HG03108 (cell line): ENCODE measurements at regions not wholly inside any gene's neighbourhood (a gene's known extent, or its start where the extent isn't known, plus 50 kb on each side); places are given as distances from the start of the nearest gene placed in this dataset.

Source experiments
- ATAC-seq: cut with Tn5 transposase; IDR thresholded peaks from one replicate; pipeline ENCODE4 v1.9.1; 2021; ENCODE audit warnings: moderate library complexity; ENCODE audit not compliant: unreplicated experiment

DNA sequence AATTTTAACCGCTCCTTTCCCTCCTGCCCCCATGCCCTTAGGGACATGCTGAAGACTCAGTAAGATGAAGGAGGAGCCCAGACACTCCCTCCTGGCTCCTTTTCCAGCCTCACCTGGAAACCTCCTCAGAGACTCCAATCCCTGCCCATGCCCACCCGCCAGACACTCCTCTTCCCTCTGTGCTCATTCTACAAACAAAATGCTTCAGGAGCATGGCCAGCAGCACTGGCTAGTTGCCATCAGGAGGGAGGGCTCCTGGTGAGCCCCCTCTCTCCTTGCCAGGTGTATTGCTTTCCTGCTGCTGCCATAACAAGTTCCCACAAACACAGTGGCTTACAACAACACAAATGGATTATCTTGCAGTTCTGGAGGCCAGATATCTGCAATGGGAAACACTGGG is 126.1 kb downstream of the PSMG1 start:
- no peak for ATAC-seq

DNA sequence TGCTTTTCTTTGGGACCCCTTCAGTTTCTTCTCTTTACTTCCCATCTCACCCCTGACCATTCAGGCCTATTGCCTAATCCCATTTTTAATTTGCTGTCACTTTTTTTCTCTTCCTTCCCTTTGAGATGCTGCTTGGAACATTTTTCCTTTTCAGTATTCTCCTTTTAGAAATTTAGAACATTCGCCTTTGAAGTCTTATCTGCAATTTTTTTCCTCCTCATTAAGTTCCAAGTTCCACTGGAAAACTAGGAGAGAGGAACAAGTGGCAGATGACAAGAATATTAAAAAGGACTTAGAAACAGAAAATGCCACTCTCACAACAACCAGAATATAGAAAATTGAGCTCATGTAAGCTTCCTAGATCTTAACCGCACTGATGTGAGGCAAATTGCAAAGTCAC is 126.6 kb downstream of the PSMG1 start:
- ATAC-seq: no peak

DNA sequence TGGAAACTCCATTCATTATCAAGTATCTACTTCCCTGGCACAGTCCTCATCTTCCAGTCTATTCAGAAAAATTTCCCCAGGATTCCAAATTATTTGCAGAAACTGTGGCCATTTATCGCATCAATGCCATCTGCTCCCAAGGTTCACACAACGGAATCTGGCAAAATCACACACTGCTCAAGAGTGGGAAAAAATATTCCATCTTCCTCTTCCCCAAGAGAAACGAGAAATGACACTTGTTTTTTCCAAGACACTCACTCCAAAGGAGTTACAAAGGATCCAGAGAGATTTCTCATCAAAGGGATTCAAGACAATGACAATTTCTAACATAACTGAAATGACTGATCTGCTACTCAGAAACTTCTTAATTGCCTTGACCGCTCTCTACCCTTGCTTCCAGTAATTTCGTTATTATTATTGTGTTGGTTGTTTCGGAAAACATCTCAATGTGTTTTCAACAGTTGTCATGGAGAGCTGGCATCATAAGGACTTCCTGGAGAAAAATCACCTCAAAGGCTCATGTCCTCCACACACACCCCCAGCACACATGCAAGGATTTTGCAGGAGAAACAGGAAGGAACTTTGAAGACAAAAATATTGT is 128.0 kb downstream of the PSMG1 start:
- ATAC-seq: no peak

DNA sequence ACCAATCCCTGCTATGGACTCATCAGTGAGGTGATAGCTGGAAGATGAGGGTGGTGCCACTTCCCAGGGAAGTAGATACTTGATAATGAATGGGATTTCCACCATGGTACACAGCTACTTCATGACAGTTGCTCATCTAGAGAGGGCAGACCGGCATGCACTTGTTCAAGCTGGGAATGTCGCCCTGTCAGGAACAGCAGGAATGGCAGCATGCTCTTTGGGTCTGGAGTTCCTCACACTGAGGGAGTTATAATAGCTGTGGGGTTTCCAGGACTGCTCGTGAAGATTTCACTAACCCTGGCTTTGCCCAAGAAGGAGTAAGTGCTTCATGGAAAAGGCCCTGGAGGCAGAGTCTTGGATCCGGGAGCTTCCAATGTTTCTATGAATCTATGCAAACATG is 129.2 kb downstream of the PSMG1 start:
- ATAC-seq: no peak

DNA sequence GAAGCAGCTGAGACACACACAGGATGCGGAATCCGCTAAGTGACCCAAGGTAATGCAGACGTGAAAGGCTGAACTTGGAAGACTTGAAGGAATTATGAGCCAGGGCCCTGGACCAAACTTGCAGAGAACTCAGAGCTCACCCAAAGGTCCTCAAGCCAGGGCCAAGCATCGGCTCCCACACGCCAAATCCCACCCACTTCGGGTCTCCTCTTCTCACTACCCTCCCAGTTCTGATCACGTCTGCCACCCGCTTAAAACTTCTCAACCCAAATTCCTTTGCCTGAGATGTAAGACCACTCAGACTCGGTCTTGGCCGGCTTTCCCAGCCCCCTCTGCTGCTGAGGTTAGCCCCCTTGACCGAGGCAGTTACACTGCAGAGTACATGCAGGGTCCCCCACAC is 130.1 kb downstream of the PSMG1 start:
- ATAC-seq: no peak

DNA sequence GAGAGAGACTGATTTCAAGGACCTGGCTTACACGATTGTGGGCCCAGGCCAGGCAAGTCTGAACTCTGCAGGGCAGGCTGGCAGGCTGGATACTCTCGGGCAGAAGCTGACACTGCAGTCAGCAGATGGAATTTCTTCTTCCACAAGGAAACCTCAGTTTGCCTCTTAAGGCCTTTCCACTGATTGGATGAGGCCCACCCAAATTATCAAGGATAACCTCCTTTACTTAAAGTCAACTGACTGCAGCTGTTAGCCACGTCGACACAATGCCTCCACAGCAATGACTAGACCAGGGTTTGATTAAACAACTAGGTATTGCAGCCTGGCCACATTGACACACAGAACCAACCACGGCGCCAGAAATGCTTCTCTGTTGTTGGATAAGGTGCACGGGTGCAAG is 130.5 kb downstream of the PSMG1 start:
- no peak for ATAC-seq

DNA sequence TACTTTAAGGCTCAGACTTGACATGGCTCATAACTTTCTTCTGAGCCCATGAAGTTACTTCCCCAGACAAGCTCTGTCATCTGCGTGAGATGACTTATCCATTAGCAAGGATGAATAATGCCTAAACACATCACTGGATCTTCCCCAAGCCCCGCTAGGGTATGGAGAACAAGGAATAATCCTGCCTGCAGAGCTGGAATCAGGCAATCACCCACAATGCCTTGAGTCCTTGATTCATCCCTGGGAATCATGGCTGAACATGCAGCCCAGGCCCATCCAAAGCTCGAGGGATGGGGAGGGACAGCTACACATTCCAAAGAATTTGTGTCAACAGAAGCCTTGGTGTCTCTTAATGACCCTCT is 131.7 kb downstream of the PSMG1 start:
- ATAC-seq: no peak

DNA sequence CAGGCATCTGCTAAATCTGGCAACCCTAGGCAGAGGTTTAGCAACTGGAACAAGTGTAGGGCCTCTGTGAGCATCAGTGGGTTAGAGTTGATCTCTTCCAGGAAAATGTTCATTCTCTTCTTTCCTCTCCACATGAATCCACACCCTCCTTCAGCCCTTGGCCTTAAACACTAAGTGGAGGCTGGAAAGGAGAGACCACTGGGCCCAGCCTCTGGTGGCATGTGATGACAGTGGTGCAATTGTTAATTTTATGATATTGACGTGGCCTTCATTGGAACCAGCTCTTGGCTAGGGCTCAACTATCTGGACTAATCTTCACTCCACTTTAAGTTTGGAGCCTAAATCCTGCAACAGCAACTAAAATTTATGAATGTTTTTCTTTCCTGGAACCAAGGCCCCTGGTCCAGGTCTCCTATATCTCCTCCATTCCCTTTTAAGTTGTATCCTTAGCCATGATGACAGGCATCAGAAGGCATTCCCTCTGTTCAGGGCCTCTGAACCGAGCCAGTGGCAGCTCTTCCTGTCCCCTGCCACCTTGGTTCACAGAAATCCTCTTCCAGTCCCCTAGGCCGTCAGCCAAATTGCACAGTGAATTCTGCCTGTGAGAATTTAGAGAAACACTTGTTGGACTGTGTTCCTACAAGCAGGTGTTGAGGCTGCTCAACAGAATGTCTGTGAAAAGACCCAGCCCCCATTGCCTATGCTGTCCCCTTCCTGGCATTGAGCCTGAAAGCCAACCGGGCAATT is 132.2 kb downstream of the PSMG1 start:
- no peak for ATAC-seq

DNA sequence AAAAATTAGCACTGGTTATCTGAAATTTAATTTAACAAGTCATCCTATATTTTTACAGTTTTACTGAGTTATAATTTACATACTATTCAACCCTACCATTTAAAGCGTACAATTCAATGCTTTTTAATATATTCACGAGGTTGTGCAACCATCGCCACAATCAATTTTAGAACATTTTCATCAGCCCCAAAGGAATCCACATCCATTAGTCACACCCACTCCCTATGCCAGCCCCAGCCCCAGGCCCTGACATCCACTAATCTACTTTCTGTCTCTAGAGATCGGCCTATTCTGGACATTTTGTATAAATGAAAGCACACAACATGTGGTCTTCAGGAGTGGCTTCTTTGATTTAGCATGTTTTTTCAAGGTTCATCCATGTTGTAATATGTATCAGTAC is 134.7 kb downstream of the PSMG1 start:
- no peak for ATAC-seq

DNA sequence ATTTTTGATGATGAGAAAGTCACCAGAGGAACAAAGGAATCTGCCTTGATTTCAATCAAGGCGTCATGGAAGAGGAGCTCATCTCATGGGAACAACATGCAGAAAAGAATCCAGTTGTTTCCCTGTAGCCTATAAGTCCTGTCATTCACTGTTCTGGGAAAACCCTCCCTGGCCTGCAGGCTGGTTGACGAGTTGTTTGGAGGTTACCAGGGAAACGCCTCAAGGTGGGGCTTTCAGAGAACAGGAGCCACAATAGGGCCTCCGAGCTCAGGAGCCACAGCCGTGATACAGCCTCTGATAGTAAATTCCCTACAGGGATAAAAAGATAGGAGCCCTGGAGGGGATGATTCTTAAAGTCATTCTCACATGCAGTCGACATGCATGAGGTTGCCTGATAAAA is 135.2 kb downstream of the PSMG1 start:
- no peak for ATAC-seq

DNA sequence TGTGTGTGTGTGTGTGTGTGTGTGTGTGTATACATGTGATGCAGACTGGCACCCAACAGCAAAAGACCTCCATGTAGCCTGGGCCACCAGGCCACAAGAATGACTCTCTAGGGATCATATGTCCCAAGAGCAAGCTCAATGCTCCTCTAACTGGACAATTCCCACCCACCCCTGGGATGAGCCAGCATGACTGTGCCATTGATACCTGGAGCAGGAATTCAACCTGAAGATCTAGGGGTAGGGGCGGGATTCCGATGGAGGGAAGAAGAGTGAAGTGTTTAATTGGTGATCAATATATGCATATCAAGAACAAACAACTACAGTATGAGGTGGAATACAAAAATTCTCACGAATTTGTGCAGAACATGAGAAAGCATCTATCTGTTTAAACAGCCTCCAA is 136.2 kb downstream of the PSMG1 start:
- ATAC-seq: no peak

DNA sequence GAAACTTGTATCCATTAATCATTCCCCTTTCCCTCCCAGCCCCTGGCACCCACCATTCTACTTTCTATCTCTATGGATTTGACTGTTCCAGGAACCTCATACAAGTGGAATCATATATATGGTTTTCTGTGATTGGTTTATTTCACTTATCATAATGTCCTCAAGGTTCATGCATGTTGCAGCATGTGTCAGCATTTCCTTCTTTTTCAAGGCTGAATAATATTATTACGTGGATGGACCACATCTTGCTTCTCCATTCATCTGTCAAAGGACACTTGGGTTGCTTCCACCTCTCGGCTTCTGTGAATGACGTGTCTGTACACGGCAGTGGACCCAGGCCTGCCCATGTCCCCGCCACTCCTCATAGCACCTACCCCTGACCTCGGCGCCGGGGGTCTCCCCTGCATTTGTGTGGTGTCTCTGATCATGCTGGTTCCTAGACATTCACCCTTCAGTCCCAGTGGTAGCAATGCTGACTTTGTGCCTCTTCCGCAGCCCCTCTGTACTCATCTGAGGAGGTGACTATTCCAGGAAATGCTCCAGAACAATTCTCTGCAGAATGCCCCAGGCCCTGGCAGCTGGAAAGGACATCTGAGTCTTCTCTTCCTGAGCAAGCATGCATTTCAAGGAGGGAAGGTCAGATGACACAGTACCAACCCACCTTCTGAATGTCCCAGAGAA is 136.9 kb downstream of the PSMG1 start:
- no peak for ATAC-seq

DNA sequence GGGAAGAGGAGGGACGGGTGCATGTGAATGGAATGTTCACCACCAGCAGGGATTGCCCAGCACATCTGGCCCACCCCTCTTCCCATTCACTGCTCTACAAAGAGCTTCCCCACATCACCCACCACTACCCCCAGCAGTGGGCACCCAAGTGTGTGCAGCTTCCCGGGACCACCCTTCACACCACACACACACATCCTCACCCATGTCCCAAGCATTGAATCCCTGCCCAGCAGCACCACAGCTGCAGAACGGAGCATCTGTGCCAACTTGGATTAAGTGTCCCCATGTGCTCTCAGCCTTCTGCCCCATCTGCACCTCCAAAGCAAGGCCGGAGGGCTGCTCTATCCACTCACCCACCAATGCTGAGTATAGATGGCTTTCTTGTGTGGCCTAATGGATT is 141.4 kb downstream of the PSMG1 start:
- no peak for ATAC-seq

DNA sequence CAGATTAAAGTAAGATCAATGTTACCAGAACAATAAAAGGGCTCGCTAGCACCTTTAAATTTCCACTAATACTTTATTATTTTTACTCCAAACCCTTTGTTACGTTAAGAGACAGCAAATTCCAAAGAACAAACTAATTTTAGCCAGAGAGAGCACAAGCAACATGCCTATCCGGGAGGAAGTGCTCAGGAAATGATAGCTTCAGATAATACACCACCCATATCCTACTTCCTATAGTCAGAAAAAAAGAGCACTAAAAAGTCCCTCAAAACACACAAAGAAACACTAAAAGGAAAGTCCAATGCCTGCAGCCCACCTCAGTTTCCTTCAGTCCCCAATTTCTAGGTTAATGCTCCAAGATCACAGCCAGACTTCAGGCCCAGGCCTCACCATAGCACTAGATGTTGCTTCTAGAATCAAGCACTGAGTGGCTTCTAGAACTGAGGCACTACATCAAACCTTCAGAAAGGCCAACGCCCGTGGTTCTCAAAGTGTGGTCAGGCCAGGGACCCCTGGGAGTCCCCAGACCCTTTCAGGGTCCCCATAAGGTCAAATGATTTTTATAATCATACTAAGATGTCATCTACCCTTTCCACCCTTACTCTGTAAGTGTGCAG is 142.6 kb downstream of the PSMG1 start:
- no peak for ATAC-seq

DNA sequence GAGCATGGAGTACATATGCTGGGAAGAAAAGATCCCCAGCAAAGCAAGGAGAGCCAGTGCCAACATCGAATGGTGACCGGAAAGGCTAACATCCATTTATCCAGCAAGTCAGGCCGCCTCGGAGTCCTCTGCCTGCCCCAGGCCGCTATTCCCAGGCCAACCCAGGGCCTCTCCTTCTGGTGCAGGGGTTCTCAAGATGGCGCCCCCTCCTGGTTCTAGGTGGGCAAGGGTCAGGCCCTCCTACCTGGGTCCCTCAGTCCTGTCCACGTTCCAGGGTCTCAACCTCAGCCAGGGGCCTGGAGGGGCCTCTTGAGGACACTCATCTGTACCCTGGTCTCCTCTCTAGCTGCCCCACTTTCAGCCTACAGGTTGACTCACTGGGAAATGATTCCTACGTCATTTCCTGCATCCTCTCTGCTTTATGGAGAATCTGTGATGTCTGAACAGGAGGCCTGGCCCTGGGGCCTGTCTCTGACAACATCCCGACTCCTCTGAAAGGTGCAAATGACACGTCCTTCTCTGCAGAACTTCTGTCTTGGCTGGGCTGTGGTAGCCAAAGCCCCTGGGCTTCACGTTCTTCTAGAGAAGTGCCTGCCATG is 145.3 kb downstream of the PSMG1 start:
- ATAC-seq: no peak

DNA sequence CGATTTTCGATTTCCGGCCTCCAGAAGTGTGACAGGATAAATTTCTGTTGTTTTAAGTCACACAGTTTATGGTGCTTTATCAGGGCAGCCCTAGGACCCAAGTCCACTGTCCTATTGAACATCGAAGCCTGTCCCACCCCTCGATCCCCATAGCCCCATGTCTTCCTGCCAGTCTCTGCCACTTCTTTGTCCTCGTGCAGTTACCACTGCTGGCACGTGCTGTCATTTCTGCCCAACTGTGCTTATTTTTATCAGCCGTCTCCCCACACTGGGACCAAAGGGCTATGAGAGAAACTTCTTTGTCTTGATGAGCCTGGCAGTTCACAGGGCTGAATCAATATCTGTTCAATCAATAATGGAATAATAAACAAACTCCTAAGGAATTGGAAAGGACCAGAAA is 146.7 kb downstream of the PSMG1 start:
- no peak for ATAC-seq

DNA sequence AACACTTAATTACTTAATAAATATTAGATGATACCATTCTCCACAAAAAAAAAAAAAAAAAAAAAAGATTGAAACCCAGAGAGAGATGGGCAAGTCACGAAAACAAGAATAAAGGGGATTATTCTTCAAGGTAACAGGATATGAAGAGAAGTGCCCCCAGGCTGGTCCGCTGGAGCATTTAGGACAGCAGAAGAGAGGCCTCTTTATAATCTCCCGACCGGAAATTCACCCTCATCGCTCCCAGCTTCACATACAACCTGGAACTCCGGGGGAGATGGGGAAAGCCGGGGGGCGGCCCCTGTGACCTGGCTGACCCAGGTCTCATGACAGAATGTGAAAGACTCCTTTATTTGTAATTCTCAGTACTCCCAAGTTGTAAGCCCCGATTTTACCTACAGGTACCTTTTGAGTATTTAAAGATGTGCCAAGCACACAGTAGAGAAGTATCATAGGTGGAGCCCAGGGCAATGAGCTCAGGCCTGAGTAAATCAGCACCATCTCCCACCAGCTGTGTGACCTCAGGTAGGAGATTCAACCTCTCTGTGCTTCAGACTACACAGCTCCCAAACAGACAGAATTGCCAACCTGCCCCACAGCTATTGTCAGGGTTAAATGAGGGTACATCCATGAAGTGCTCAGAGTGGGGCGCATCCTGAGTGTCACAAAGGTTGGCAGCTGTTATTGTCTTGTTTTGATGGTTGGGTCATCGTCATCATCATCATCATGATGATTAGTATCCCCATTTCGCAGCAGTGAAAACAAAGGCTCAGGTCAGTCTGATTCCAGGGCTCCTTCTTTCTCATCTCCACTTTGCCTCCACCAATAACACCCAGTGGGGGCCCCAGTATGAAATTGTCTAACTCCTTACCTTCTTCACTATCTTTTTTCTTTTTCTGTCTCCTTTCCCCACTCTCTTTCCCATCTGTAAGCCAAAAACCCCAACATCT is 148.4 kb downstream of the PSMG1 start:
- no peak for ATAC-seq

DNA sequence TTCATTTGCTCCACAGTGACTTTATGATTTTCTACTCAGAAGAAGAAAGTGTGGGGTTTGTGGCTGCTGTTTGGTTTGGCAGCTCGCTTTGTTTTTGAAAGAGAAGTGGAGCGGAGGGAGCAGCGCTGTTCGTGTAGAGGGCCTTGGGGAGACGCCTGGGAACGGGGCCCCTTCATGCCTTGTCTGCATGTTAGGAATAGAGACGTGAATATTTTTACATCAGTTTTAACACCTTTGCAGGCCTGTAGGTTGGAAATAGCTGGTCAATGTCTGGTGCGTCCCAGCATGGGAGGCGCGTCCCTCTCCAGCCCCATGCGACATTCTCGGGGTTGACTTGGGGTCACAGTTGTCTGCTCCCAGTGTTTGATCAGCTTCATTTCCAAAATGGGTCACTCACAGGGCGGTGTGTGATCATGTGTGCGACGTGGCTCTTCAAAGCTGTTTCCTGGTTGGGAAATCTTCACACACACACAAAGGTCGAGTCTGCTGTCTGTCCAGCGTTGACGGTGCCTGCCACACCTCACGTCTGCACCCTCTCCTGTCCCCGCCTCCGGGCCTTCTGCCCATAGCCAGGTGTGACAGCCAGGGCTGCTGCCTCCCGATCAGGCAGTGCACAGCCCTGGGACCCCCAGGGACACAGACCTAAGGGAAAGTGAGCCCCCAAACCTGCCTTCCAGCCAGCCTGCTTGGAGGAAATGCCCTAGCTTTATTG is 149.2 kb downstream of the PSMG1 start:
- ATAC-seq: no peak

DNA sequence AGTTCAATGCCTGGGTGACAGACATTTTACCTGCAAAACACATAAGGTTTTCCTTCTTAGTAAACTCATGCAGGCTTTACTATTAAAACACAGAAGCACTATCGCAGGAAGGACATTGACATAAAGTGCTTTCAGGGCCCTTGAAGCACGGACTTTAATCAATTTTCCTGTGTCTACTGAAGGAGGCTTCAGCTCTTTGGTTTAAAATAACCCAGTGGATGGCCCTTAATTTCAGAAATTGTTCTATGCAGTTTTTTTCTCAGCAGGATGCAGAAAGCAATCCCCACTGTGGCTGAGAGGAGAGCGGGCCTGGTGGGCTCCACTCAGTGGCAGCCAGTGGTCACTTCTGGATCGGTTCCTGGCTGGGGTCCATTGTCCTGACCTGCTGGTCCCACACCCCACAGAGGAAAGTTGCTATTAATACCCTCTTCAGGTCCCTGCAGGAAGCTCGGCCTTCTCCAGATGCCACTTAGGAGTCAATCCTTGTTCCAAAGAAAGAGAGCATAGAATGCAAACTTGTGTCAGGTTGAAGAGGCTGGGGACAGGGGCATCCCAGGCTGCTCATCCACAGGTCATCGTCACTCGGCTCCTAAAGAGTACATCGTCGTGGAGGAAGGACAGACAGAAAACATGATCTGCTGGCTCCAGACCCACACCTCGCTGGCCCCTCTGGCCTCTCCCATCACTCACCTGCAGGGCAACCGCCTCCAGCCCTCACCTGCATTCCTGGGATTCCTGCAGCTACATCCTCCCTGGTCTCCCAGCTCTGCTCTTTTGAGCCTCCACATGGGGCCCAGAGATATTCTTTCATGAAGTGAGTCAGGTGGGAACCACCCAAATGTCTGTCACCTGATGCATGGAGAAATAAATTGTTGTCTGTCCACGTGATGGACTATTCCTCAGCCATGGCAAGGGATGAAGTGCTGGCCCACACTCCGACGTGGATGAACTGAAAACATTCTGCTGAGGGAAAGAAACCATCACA is 153.1 kb downstream of the PSMG1 start:
- ATAC-seq: no peak
